GM21381 (cell line): ENCODE measurements at regions not wholly inside any gene's neighbourhood (a gene's known extent, or its start where the extent isn't known, plus 50 kb on each side); places are given as distances from the start of the nearest gene placed in this dataset.

Source experiments
- ATAC-seq: cut with Tn5 transposase; IDR thresholded peaks from one replicate; pipeline ENCODE4 v1.9.1; 2021; ENCODE audit warnings: mild to moderate bottlenecking, moderate library complexity; ENCODE audit not compliant: unreplicated experiment

- no peak for ATAC-seq
These were observed 119.6 kb downstream of the MTX2 start for GRCh38 chr2:176388861-176389260.

GRCh38 chr2:176390276-176391147 lies 121.3 kb downstream of the MTX2 start:
- ATAC-seq: no peak

- no peak for ATAC-seq
These were observed 121.8 kb downstream of the MTX2 start for GRCh38 chr2:176391148-176391419.

GRCh38 chr2:176392249-176392648 lies 123.0 kb downstream of the MTX2 start:
- ATAC-seq: no peak

- ATAC-seq: no peak
These were observed 123.6 kb downstream of the MTX2 start for GRCh38 chr2:176392744-176393414.

- ATAC-seq: no peak
These were observed 126.1 kb downstream of the MTX2 start for GRCh38 chr2:176395273-176395854.

- ATAC-seq: no peak
These were observed 129.2 kb downstream of the MTX2 start for GRCh38 chr2:176398243-176399073.

GRCh38 chr2:176399074-176399598 lies 129.9 kb downstream of the MTX2 start:
- ATAC-seq: no peak

- ATAC-seq: no peak
These were observed 136.2 kb downstream of the MTX2 start for GRCh38 chr2:176405477-176405876.

GRCh38 chr2:176407706-176408105 lies 138.5 kb downstream of the MTX2 start:
- ATAC-seq: no peak

- ATAC-seq: no peak
These were observed 140.4 kb downstream of the MTX2 start for GRCh38 chr2:176409671-176410070.

- ATAC-seq: no peak
These were observed 142.9 kb downstream of the MTX2 start for GRCh38 chr2:176412136-176412535.

GRCh38 chr2:176413786-176414185 lies 144.5 kb downstream of the MTX2 start:
- ATAC-seq: no peak

- ATAC-seq: no peak
These were observed 145.4 kb downstream of the MTX2 start for GRCh38 chr2:176414641-176415040.

GRCh38 chr2:176415174-176415895 lies 146.1 kb downstream of the MTX2 start:
- no peak for ATAC-seq

GRCh38 chr2:176415937-176416499 lies 146.8 kb downstream of the MTX2 start:
- no peak for ATAC-seq

GRCh38 chr2:176418768-176419167 lies 149.5 kb downstream of the MTX2 start:
- ATAC-seq: no peak

GRCh38 chr2:176419591-176420071 lies 150.4 kb downstream of the MTX2 start:
- no peak for ATAC-seq

GRCh38 chr2:176421297-176422050 lies 152.2 kb downstream of the MTX2 start:
- ATAC-seq: no peak
